ENCODE measurements at regions not wholly inside any gene's neighbourhood (a gene's known extent, or its start where the extent isn't known, plus 50 kb on each side); places are given as distances from the start of the nearest gene placed in this dataset.

DNA sequence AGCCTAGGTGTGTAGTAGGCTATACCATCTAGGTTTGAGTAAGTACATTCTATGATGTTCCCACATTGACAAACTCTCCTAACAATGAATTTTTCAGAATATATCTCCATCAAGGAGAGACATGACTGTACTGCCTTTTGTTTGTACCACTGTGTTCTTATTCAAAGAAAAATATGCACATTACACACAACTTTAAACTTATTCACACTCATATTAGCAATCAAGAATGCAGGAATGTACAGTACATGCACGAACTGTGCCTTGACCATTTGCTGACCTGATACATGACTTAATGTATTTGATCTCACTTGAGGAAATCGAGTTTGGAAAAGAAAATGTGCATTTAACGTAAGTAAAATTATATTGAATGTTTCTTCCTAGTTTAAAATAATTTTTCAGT lies 525.1 kb upstream of the AGA start:
- no peak for TF ChIP-seq POLR2AphosphoS5 (IDR thresholded peaks at IDR 0.05; ENCODE audit: low read length)
- TF ChIP-seq, protein P1, sequence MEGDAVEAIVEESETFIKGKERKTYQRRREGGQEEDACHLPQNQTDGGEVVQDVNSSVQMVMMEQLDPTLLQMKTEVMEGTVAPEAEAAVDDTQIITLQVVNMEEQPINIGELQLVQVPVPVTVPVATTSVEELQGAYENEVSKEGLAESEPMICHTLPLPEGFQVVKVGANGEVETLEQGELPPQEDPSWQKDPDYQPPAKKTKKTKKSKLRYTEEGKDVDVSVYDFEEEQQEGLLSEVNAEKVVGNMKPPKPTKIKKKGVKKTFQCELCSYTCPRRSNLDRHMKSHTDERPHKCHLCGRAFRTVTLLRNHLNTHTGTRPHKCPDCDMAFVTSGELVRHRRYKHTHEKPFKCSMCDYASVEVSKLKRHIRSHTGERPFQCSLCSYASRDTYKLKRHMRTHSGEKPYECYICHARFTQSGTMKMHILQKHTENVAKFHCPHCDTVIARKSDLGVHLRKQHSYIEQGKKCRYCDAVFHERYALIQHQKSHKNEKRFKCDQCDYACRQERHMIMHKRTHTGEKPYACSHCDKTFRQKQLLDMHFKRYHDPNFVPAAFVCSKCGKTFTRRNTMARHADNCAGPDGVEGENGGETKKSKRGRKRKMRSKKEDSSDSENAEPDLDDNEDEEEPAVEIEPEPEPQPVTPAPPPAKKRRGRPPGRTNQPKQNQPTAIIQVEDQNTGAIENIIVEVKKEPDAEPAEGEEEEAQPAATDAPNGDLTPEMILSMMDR (IDR thresholded peaks at IDR 0.05 in 2 of 3, conservative IDR thresholded peaks at IDR 0.05 in 1 of 3; ENCODE audit: control insufficient read depth in 2 of 3, extremely low read depth in 1 of 3, insufficient read depth in 1 of 3, low read depth in 3 of 3, low read length in 3 of 3), result no peak
- no peak for TF ChIP-seq EZH2 (IDR thresholded peaks at IDR 0.05; ENCODE audit: borderline replicate concordance, control insufficient read depth, low read depth, low read length)
- no peak for TF ChIP-seq NRF1 (conservative IDR thresholded peaks at IDR 0.05; ENCODE audit: low read depth, low read length)

Data from GM12878 (cell line).